Mucosa of rectum (tissue), 2 donors: ENCODE measurements at regions not wholly inside any gene's neighbourhood (a gene's known extent, or its start where the extent isn't known, plus 50 kb on each side); places are given as distances from the start of the nearest gene placed in this dataset.

Experiments used
- H3K27ac ChIP-seq, 2 donors: one replicate each; pipeline ENCODE4 v1.7.0; 2013; ENCODE audit warnings: inconsistent platforms in 2 of 2, low read depth in 2 of 2, low read length in 2 of 2
- H3K27me3 ChIP-seq, 2 donors: one replicate each; pipeline ENCODE4 v1.7.0; 2013; ENCODE audit warnings: low read length in 2 of 2; ENCODE audit not compliant: control insufficient read depth in 2 of 2, insufficient read depth in 2 of 2
- H3K36me3 ChIP-seq, 2 donors: one replicate each; pipeline ENCODE4 v1.7.0; 2013; ENCODE audit warnings: low read length in 2 of 2; ENCODE audit not compliant: control insufficient read depth in 2 of 2, insufficient read depth in 2 of 2
- H3K4me1 ChIP-seq, 2 donors: one replicate each; pipeline ENCODE4 v1.7.0; 2013; ENCODE audit warnings: low read length in 2 of 2, mild to moderate bottlenecking in 1 of 2; ENCODE audit not compliant: control insufficient read depth in 2 of 2, insufficient read depth in 2 of 2
- H3K4me3 ChIP-seq, 2 donors: one replicate each; pipeline ENCODE4 v1.7.0; 2013; ENCODE audit warnings: low read length in 2 of 2
- H3K9ac ChIP-seq, 2 donors: one replicate each; pipeline ENCODE4 v1.7.0; 2013; ENCODE audit warnings: low read length in 2 of 2, low read depth in 1 of 2, mild to moderate bottlenecking in 1 of 2
- H3K9me3 ChIP-seq, 2 donors: one replicate each; pipeline ENCODE4 v1.7.0; 2013; ENCODE audit warnings: low read length in 2 of 2; ENCODE audit not compliant: control insufficient read depth in 2 of 2
- donor health status: healthy.
- donor health status: Normal muscosa, but diverticular disease.

- H3K27me3 ChIP-seq: no peaks in the 10 kb centered on the region
- H3K36me3 ChIP-seq: no peaks in the 10 kb centered on the region
- no peak overlapping the region for H3K9ac ChIP-seq
- no peaks in the 10 kb centered on the region for H3K4me1 ChIP-seq
- H3K4me3 ChIP-seq: no peak overlapping the region
- no peak overlapping the region for H3K27ac ChIP-seq
- no peaks in the 10 kb centered on the region for H3K9me3 ChIP-seq
Observed at GRCh38 chr14:54314365-54315104, 82.3 kb upstream of the CDKN3 start.

GRCh38 chr14:54316652-54317051 lies 80.2 kb upstream of the CDKN3 start:
- Histone ChIP-seq H3K4me3 (no peak overlapping the region), H3K27ac (no peak overlapping the region), H3K36me3 (no peaks in the 10 kb centered on the region), H3K4me1 (no peaks in the 10 kb centered on the region), H3K9me3 (no peaks in the 10 kb centered on the region), H3K9ac (no peak overlapping the region), H3K27me3 (no peaks in the 10 kb centered on the region)

- H3K27ac ChIP-seq: no peak overlapping the region
- H3K36me3 ChIP-seq: no peaks in the 10 kb centered on the region
- no peaks in the 10 kb centered on the region for H3K9me3 ChIP-seq
- no peaks in the 10 kb centered on the region for H3K27me3 ChIP-seq
- no peak overlapping the region for H3K9ac ChIP-seq
- H3K4me3 ChIP-seq: no peak overlapping the region
- H3K4me1 ChIP-seq: no peaks in the 10 kb centered on the region
Observed at GRCh38 chr14:54317391-54317790, 79.4 kb upstream of the CDKN3 start.

- Histone ChIP-seq H3K9ac (no peak overlapping the region), H3K27me3 (no peaks in the 10 kb centered on the region), H3K4me3 (no peak overlapping the region), H3K27ac (no peak overlapping the region), H3K4me1 (no peaks in the 10 kb centered on the region), H3K9me3 (no peaks in the 10 kb centered on the region), H3K36me3 (no peaks in the 10 kb centered on the region)
Observed at GRCh38 chr14:54322246-54322645, 74.6 kb upstream of the CDKN3 start.

- no peaks in the 10 kb centered on the region for H3K9me3 ChIP-seq
- H3K4me3 ChIP-seq: no peak overlapping the region
- H3K27ac ChIP-seq: no peak overlapping the region
- no peaks in the 10 kb centered on the region for H3K4me1 ChIP-seq
- H3K9ac ChIP-seq: no peak overlapping the region
- H3K27me3 ChIP-seq: no peaks in the 10 kb centered on the region
- no peaks in the 10 kb centered on the region for H3K36me3 ChIP-seq
Observed at GRCh38 chr14:54322701-54323337, 74.0 kb upstream of the CDKN3 start.

GRCh38 chr14:54325766-54326165 lies 71.0 kb upstream of the CDKN3 start:
- H3K9ac ChIP-seq: no peak overlapping the region
- H3K36me3 ChIP-seq: no peaks in the 10 kb centered on the region
- H3K4me3 ChIP-seq: no peak overlapping the region
- no peaks in the 10 kb centered on the region for H3K4me1 ChIP-seq
- H3K27me3 ChIP-seq: no peaks in the 10 kb centered on the region
- H3K27ac ChIP-seq: no peak overlapping the region
- no peaks in the 10 kb centered on the region for H3K9me3 ChIP-seq

- Histone ChIP-seq H3K36me3 (no peaks in the 10 kb centered on the region), H3K27ac (no peak overlapping the region), H3K27me3 (no peaks in the 10 kb centered on the region), H3K9me3 (no peaks in the 10 kb centered on the region), H3K9ac (no peak overlapping the region), H3K4me3 (no peak overlapping the region), H3K4me1 (peaks cover 0 to 3% of the 10 kb centered on the region in 2 donors)
Observed at GRCh38 chr14:54329082-54329695, 67.6 kb upstream of the CDKN3 start.

GRCh38 chr14:54330876-54331275 lies 65.9 kb upstream of the CDKN3 start:
- Histone ChIP-seq H3K9me3 (no peaks in the 10 kb centered on the region), H3K4me3 (no peak overlapping the region), H3K36me3 (no peaks in the 10 kb centered on the region), H3K27ac (no peak overlapping the region), H3K27me3 (no peaks in the 10 kb centered on the region), H3K4me1 (peaks cover 0 to 3% of the 10 kb centered on the region in 2 donors), H3K9ac (no peak overlapping the region)

GRCh38 chr14:54331516-54331915 lies 65.3 kb upstream of the CDKN3 start:
- Histone ChIP-seq H3K4me1 (peaks cover 0 to 3% of the 10 kb centered on the region in 2 donors), H3K4me3 (no peak overlapping the region), H3K9ac (no peak overlapping the region), H3K36me3 (no peaks in the 10 kb centered on the region), H3K9me3 (no peaks in the 10 kb centered on the region), H3K27me3 (no peaks in the 10 kb centered on the region), H3K27ac (no peak overlapping the region)

- H3K27me3 ChIP-seq: no peaks in the 10 kb centered on the region
- no peak overlapping the region for H3K4me3 ChIP-seq
- H3K9ac ChIP-seq: no peak overlapping the region
- H3K4me1 ChIP-seq: peaks cover 0 to 3% of the 10 kb centered on the region in 2 donors
- H3K9me3 ChIP-seq: no peaks in the 10 kb centered on the region
- no peak overlapping the region for H3K27ac ChIP-seq
- no peaks in the 10 kb centered on the region for H3K36me3 ChIP-seq
Observed at GRCh38 chr14:54332490-54332889, 64.3 kb upstream of the CDKN3 start.
